IMR-90 (cell line): ENCODE measurements at regions not wholly inside any gene's neighbourhood (a gene's known extent, or its start where the extent isn't known, plus 50 kb on each side); places are given as distances from the start of the nearest gene placed in this dataset.

ENCODE experiments used
- ATAC-seq: fragments of 200-7000 bp; cut with Tn5 transposase; 2 replicates; pipeline ENCODE4 v1.9.1; 2020; ENCODE audit warnings: low read depth, mild to moderate bottlenecking, moderate library complexity
- BruUV-seq: library from RNA; stranded (reverse); fragments of 400-500 nt; replicated peaks from 2 replicates; lab custom pipeline; 2021; lab: Mats Ljungman, UMichigan
- CTCF ChIA-PET: fragments of 300-600 bp; formaldehyde crosslinking; extraction: SDS; loops from one replicate; lab custom pipeline; 2021; ENCODE audit warnings: antibody characterized with exemption; lab: Yijun Ruan, JAX
- POLR2A ChIA-PET: fragments of 300-600 bp; sonication (Branson Sonifier 250); formaldehyde crosslinking; loops from one replicate; lab custom pipeline; 2022; ENCODE audit warnings: antibody characterized with exemption; ENCODE audit not compliant: unreplicated experiment; lab: Charles Lee
- DNase-seq: peaks from one replicate; pipeline ENCODE4 v3.0.0; 2013
- H2AFZ ChIP-seq: replicated peaks from 2 replicates; pipeline ENCODE3; 2013; ENCODE audit warnings: low read length, mild to moderate bottlenecking; ENCODE audit not compliant: poor library complexity
- H2AK5ac ChIP-seq: 2 replicates; pipeline ENCODE4 v1.6.1; 2013; ENCODE audit warnings: low read depth, low read length, inconsistent platforms
- H2AK9ac ChIP-seq: replicated peaks from 2 replicates; pipeline ENCODE3; 2013; ENCODE audit warnings: mild to moderate bottlenecking, low read depth, low read length, moderate library complexity; ENCODE audit not compliant: poor library complexity
- H2BK120ac ChIP-seq: 2 replicates; pipeline ENCODE4 v1.6.1; 2013; ENCODE audit warnings: low read depth, low read length, inconsistent platforms
- H2BK15ac ChIP-seq: 3 replicates; pipeline ENCODE4 v1.6.1; 2013; ENCODE audit warnings: low read depth, low read length, inconsistent platforms
- H2BK20ac ChIP-seq: 2 replicates; pipeline ENCODE4 v1.6.1; 2013; ENCODE audit warnings: low read depth, mild to moderate bottlenecking, inconsistent platforms, low read length, moderate library complexity
- H2BK5ac ChIP-seq: 2 replicates; pipeline ENCODE4 v1.6.1; 2013; ENCODE audit warnings: mild to moderate bottlenecking, low read depth, low read length, inconsistent platforms; ENCODE audit not compliant: poor library complexity, severe bottlenecking
- H3K14ac ChIP-seq: replicated peaks from 2 replicates; pipeline ENCODE4 v1.6.1; 2013; ENCODE audit warnings: low read depth, low read length, inconsistent platforms
- H3K18ac ChIP-seq: 2 replicates; pipeline ENCODE4 v1.6.1; 2013; ENCODE audit warnings: low read depth, low read length, control low read depth
- H3K23ac ChIP-seq: 2 replicates; pipeline ENCODE4 v1.6.1; 2013; ENCODE audit warnings: low read depth, low read length, inconsistent platforms
- H3K27ac ChIP-seq: 2 replicates; pipeline ENCODE4 v1.5.1; 2013; ENCODE audit warnings: mild to moderate bottlenecking, control low read depth, low read length; ENCODE audit not compliant: insufficient read depth
- H3K27me3 ChIP-seq: 2 replicates; pipeline ENCODE4 v1.6.1; 2013; ENCODE audit warnings: low read length; ENCODE audit not compliant: control insufficient read depth, insufficient read depth
- H3K36me3 ChIP-seq: 2 replicates; pipeline ENCODE4 v1.6.1; 2013; ENCODE audit warnings: low read length, mixed read lengths; ENCODE audit not compliant: control insufficient read depth, insufficient read depth
- H3K4ac ChIP-seq: 2 replicates; pipeline ENCODE4 v1.6.1; 2013; ENCODE audit warnings: low read depth, low read length, inconsistent platforms
- H3K4me1 ChIP-seq: 2 replicates; pipeline ENCODE4 v1.6.1; 2013; ENCODE audit warnings: low read length, mixed read lengths; ENCODE audit not compliant: control insufficient read depth, insufficient read depth
- H3K4me2 ChIP-seq: 2 replicates; pipeline ENCODE4 v1.6.1; 2013; ENCODE audit warnings: low read depth, mild to moderate bottlenecking, control low read depth, low read length, moderate library complexity
- H3K4me3 ChIP-seq: 2 replicates; pipeline ENCODE4 v1.5.1; 2013; ENCODE audit warnings: low read depth, mild to moderate bottlenecking, control low read depth, low read length, moderate library complexity; ENCODE audit not compliant: insufficient read depth
- H3K56ac ChIP-seq: 2 replicates; pipeline ENCODE4 v1.6.1; 2013; ENCODE audit warnings: low read length, inconsistent platforms; ENCODE audit not compliant: insufficient read depth; ENCODE audit errors: extremely low read depth
- H3K79me1 ChIP-seq, 2 experiments: 2 replicates each; pipeline ENCODE4 v1.6.1; 2013; ENCODE audit warnings: low read length in 2 of 2, inconsistent platforms in 1 of 2, low read depth in 1 of 2
- H3K9ac ChIP-seq: 2 replicates; pipeline ENCODE4 v1.6.1; 2013; ENCODE audit warnings: low read depth, low read length, control low read depth
- H3K9me1 ChIP-seq: 2 replicates; pipeline ENCODE4 v1.6.1; 2013; ENCODE audit warnings: low read length, inconsistent platforms; ENCODE audit not compliant: insufficient read depth
- H3K9me3 ChIP-seq: 2 replicates; pipeline ENCODE4 v1.6.1; 2013; ENCODE audit warnings: low read length; ENCODE audit not compliant: control insufficient read depth, insufficient read depth
- H4K20me1 ChIP-seq: 2 replicates; pipeline ENCODE4 v1.6.1; 2013; ENCODE audit warnings: low read length, inconsistent platforms; ENCODE audit not compliant: insufficient read depth
- H4K5ac ChIP-seq: 2 replicates; pipeline ENCODE4 v1.6.1; 2013; ENCODE audit warnings: mild to moderate bottlenecking, low read depth, low read length, control low read depth
- H4K8ac ChIP-seq, 2 experiments: 2 replicates each; pipeline ENCODE4 v1.6.1; 2013; ENCODE audit warnings: low read depth in 2 of 2, low read length in 2 of 2, control low read depth in 1 of 2, inconsistent platforms in 1 of 2
- H4K91ac ChIP-seq: 2 replicates; pipeline ENCODE4 v1.6.1; 2013; ENCODE audit warnings: low read depth, low read length, inconsistent platforms; ENCODE audit not compliant: insufficient read depth
- CHD1 ChIP-seq: IDR thresholded peaks from 2 replicates; pipeline ENCODE4 v1.6.1; 2012; ENCODE audit warnings: low read depth, low read length, improper control_type of control experiment
- MAFK ChIP-seq: IDR thresholded peaks from 2 replicates; pipeline ENCODE4 v1.6.1; 2012; ENCODE audit warnings: low read depth, low read length, improper control_type of control experiment
- MAZ ChIP-seq: IDR thresholded peaks from 2 replicates; pipeline ENCODE4 v1.6.1; 2012; ENCODE audit warnings: low read depth, mild to moderate bottlenecking, low read length, improper control_type of control experiment, moderate library complexity, borderline replicate concordance
- MXI1 ChIP-seq: IDR thresholded peaks from 2 replicates; pipeline ENCODE4 v1.6.1; 2012; ENCODE audit warnings: low read depth, mild to moderate bottlenecking, low read length, moderate library complexity, borderline replicate concordance
- NFE2L2 ChIP-seq: fragments of 150-350 bp; IDR thresholded peaks from 2 replicates; pipeline ENCODE4 v1.6.1; 2016; ENCODE audit warnings: low read depth, mild to moderate bottlenecking, low read length
- RAD21 ChIP-seq: IDR thresholded peaks from 2 replicates; pipeline ENCODE4 v1.6.1; 2012; ENCODE audit warnings: low read length, improper control_type of control experiment
- RCOR1 ChIP-seq: IDR thresholded peaks from 2 replicates; pipeline ENCODE4 v1.6.1; 2012; ENCODE audit warnings: mild to moderate bottlenecking, low read length, improper control_type of control experiment; ENCODE audit not compliant: insufficient replicate concordance
- RFX5 ChIP-seq: IDR thresholded peaks from 2 replicates; pipeline ENCODE4 v1.8.0; 2012; ENCODE audit warnings: low read depth, mild to moderate bottlenecking, low read length, moderate library complexity
- WGBS, 2 experiments: methylation state at CpG; one replicate each; pipeline versions ENCODE4 v1.1.5 to v1.1.7; 2013; ENCODE audit warnings: missing lambda C conversion rate in 2 of 2; ENCODE audit not compliant: insufficient read length in 1 of 2; ENCODE audit errors: extremely low coverage in 2 of 2; 5-methylcytosine and 5-hydroxymethylcytosine counted together
- dilution Hi-C: fragments of 300-500 bp; cut with HindIII; formaldehyde crosslinking; loops from one replicate; pipeline ENCODE4 v1.14.3; 2018; ENCODE audit warnings: low sequenced_read_pairs; ENCODE audit not compliant: unreplicated experiment
- in situ Hi-C: fragments of 300-500 bp; cut with MboI; formaldehyde crosslinking; loops from 3 replicates; pipeline ENCODE4 v1.14.3; 2019; ENCODE audit warnings: low sequenced_read_pairs, inconsistent platforms, mixed read lengths
- intact Hi-C: fragments of 100-400 bp; cut with micrococcal nuclease; formaldehyde crosslinking; loops from 2 replicates; pipeline ENCODE4 v1.10.0; 2022
- TF ChIP-seq, protein P1 (sequence below): conservative IDR thresholded peaks from 2 replicates; pipeline ENCODE4 v1.5.1; 2012; ENCODE audit warnings: mild to moderate bottlenecking, low read depth, low read length, improper control_type of control experiment
- TF ChIP-seq, protein P2 (sequence below): fragments of 150-350 bp; IDR thresholded peaks from 2 replicates; pipeline ENCODE4 v1.6.1; 2017; ENCODE audit warnings: mild to moderate bottlenecking, antibody characterized with exemption, low read length, low read depth
- TF ChIP-seq, protein P3 (sequence below): fragments of 150-350 bp; IDR thresholded peaks from 2 replicates; pipeline ENCODE4 v1.6.1; 2016; ENCODE audit warnings: low read depth, mild to moderate bottlenecking, low read length, moderate library complexity, borderline replicate concordance

DNA sequence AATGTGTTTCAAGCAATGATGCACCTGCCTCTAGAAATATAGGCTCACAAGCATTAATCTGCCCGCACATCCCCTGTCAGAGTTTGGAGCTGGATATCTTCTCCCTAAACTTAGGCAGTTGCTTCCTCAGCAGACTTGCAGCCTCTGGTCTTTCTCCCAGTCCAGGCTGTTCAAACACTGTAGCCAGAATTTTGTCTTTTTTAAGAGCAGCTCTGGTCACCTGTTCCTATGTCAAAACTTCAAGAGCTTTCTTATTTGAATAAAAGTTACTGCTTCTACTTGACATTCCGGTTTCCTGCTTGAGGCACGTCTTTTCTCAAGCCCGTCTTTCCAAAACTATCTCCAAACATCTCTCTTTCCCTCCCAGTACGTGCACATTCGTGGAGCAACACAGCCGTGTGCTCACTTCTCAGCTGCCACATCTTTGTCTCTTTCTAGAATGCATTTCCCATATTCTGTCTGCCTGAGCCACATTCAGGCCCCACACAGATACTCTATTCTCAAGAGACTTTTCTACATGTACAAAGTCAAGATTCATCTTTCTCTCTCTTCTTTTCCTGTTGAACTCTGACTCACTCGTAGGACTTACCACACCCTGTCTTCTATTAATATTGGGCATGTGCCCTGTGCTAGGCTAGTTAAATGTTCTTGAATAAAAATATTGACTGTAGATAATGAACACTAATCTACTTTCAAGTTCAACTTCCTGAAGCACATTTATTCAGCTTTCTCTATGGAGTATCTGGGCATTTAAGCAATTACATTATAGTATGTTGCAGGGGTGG lies 307.7 kb upstream of the SOX2 start:
- H2AK9ac ChIP-seq = no peak overlapping the region
- H3K14ac ChIP-seq = no peak overlapping the region
- DNase-seq (no peak), ATAC-seq (no peak)
- H3K79me1 ChIP-seq = no peaks in the 10 kb centered on the region
- no peak overlapping the region for H2BK120ac ChIP-seq
- no peaks in the 10 kb centered on the region for H3K4me1 ChIP-seq
- no peak overlapping the region for H2AFZ ChIP-seq
- no peak overlapping the region for H2AK5ac ChIP-seq
- H2BK20ac ChIP-seq = no peak overlapping the region
- H2BK15ac ChIP-seq = no peak overlapping the region
- H4K5ac ChIP-seq = no peak overlapping the region
- H4K20me1 ChIP-seq = no peaks in the 10 kb centered on the region
- no peak overlapping the region for H3K4me2 ChIP-seq
- H3K9me1 ChIP-seq = no peaks in the 10 kb centered on the region
- no peaks in the 10 kb centered on the region for H3K36me3 ChIP-seq
- no peak overlapping the region for H3K4ac ChIP-seq
- ChIA-PET POLR2A (no interaction called here), CTCF (no interaction called here)
- no peak overlapping the region for H3K9ac ChIP-seq
- H3K27ac ChIP-seq = no peak overlapping the region
- peaks cover 6% of the 10 kb centered on the region for H3K9me3 ChIP-seq
- H3K4me3 ChIP-seq = no peak overlapping the region
- 64% methylated on average over 4 of the region's 8 CpGs; no CpG with 5 or more reads in 1 of the 2 experiments for WGBS, 2 experiments
- no peak overlapping the region for H3K18ac ChIP-seq
- BruUV-seq = no TSS peak
- dilution Hi-C loops = no loop called here
- H3K27me3 ChIP-seq = no peaks in the 10 kb centered on the region
- no peak overlapping the region for H2BK5ac ChIP-seq
- no peak for TF ChIP-seq RFX5
- TF ChIP-seq, protein P1, sequence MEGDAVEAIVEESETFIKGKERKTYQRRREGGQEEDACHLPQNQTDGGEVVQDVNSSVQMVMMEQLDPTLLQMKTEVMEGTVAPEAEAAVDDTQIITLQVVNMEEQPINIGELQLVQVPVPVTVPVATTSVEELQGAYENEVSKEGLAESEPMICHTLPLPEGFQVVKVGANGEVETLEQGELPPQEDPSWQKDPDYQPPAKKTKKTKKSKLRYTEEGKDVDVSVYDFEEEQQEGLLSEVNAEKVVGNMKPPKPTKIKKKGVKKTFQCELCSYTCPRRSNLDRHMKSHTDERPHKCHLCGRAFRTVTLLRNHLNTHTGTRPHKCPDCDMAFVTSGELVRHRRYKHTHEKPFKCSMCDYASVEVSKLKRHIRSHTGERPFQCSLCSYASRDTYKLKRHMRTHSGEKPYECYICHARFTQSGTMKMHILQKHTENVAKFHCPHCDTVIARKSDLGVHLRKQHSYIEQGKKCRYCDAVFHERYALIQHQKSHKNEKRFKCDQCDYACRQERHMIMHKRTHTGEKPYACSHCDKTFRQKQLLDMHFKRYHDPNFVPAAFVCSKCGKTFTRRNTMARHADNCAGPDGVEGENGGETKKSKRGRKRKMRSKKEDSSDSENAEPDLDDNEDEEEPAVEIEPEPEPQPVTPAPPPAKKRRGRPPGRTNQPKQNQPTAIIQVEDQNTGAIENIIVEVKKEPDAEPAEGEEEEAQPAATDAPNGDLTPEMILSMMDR = no peak
- no peak for TF ChIP-seq NFE2L2
- TF ChIP-seq, protein P2, sequence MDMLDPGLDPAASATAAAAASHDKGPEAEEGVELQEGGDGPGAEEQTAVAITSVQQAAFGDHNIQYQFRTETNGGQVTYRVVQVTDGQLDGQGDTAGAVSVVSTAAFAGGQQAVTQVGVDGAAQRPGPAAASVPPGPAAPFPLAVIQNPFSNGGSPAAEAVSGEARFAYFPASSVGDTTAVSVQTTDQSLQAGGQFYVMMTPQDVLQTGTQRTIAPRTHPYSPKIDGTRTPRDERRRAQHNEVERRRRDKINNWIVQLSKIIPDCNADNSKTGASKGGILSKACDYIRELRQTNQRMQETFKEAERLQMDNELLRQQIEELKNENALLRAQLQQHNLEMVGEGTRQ = no peak
- no peak for TF ChIP-seq MAFK
- TF ChIP-seq MAZ = no peak
- no peak for TF ChIP-seq MXI1
- no peak for TF ChIP-seq CHD1
- no peak for TF ChIP-seq RAD21
- no peak for TF ChIP-seq RCOR1
- TF ChIP-seq, protein P3, sequence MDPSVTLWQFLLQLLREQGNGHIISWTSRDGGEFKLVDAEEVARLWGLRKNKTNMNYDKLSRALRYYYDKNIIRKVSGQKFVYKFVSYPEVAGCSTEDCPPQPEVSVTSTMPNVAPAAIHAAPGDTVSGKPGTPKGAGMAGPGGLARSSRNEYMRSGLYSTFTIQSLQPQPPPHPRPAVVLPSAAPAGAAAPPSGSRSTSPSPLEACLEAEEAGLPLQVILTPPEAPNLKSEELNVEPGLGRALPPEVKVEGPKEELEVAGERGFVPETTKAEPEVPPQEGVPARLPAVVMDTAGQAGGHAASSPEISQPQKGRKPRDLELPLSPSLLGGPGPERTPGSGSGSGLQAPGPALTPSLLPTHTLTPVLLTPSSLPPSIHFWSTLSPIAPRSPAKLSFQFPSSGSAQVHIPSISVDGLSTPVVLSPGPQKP = no peak
- H3K23ac ChIP-seq = no peak overlapping the region
- no peak overlapping the region for H4K8ac ChIP-seq
- no peak overlapping the region for H3K56ac ChIP-seq
- H4K91ac ChIP-seq = no peak overlapping the region
- intact Hi-C loops = no loop called here
- in situ Hi-C loops = no loop called here
